GM23338 (cell line): ENCODE measurements at regions not wholly inside any gene's neighbourhood (a gene's known extent, or its start where the extent isn't known, plus 50 kb on each side); places are given as distances from the start of the nearest gene placed in this dataset.

Experiments
- ATAC-seq: fragments of 200-7000 bp; cut with Tn5 transposase; 3 replicates; pipeline ENCODE4 v1.9.1; 2020
- DNase-seq: peaks from one replicate; pipeline ENCODE4 v3.0.0-alpha.2; 2015; ENCODE audit warnings: low spot score
- H2AFZ ChIP-seq: fragments of 200-600 bp; sonication (generic); 2 replicates; pipeline ENCODE4 v1.8.0; 2016; ENCODE audit warnings: antibody characterized with exemption, mild to moderate bottlenecking, moderate library complexity
- H3F3A ChIP-seq: fragments of 200-600 bp; sonication (generic); replicated peaks from 2 replicates; pipeline ENCODE4 v1.8.0; 2017; ENCODE audit warnings: antibody characterized with exemption, mixed run types, low read depth
- H3K27ac ChIP-seq: fragments of 200-600 bp; sonication (generic); 2 replicates; pipeline ENCODE4 v1.6.1; 2016; ENCODE audit warnings: low read depth
- H3K27me3 ChIP-seq: fragments of 200-600 bp; sonication (generic); 2 replicates; pipeline ENCODE4 v1.8.0; 2016; ENCODE audit warnings: mild to moderate bottlenecking, mixed run types, moderate library complexity; ENCODE audit not compliant: insufficient read depth
- H3K36me3 ChIP-seq: fragments of 200-600 bp; sonication (generic); 2 replicates; pipeline ENCODE4 v1.8.0; 2016; ENCODE audit warnings: mild to moderate bottlenecking; ENCODE audit not compliant: insufficient read depth
- H3K4me1 ChIP-seq: fragments of 200-600 bp; sonication (generic); 2 replicates; pipeline ENCODE4 v1.8.0; 2016; ENCODE audit warnings: mild to moderate bottlenecking, moderate library complexity; ENCODE audit not compliant: insufficient read depth
- H3K4me2 ChIP-seq: fragments of 200-600 bp; sonication (generic); 2 replicates; pipeline ENCODE4 v1.7.1; 2017; ENCODE audit warnings: mixed run types
- H3K4me3 ChIP-seq: fragments of 200-600 bp; sonication (generic); 2 replicates; pipeline ENCODE4 v1.6.1; 2016; ENCODE audit warnings: mixed run types
- H3K79me2 ChIP-seq: fragments of 200-600 bp; sonication (generic); replicated peaks from 2 replicates; pipeline ENCODE4 v1.8.0; 2017; ENCODE audit warnings: mild to moderate bottlenecking; ENCODE audit not compliant: insufficient read depth
- H3K9me2 ChIP-seq: fragments of 200-600 bp; sonication (generic); 2 replicates; pipeline ENCODE4 v1.8.0; 2017; ENCODE audit not compliant: insufficient read depth
- H4K20me1 ChIP-seq: fragments of 200-600 bp; sonication (generic); replicated peaks from 2 replicates; pipeline ENCODE4 v1.8.0; 2017; ENCODE audit warnings: mild to moderate bottlenecking; ENCODE audit not compliant: insufficient read depth
- H3K27ac Mint-ChIP-seq: 2 replicates; pipeline ENCODE4 v1.8.0; 2020; ENCODE audit warnings: inconsistent platforms, mild to moderate bottlenecking, moderate library complexity, mixed read lengths
- H3K27me3 Mint-ChIP-seq: 3 replicates; pipeline ENCODE4 v1.8.0; 2022; ENCODE audit warnings: low read depth, mild to moderate bottlenecking, moderate library complexity, mixed read lengths, inconsistent platforms; ENCODE audit not compliant: insufficient read depth, poor library complexity
- H3K36me3 Mint-ChIP-seq: 3 replicates; pipeline ENCODE4 v1.8.0; 2021; ENCODE audit warnings: low read depth, mild to moderate bottlenecking, inconsistent platforms, moderate library complexity, mixed read lengths
- H3K4me1 Mint-ChIP-seq: 3 replicates; pipeline ENCODE4 v1.8.0; 2020; ENCODE audit warnings: mild to moderate bottlenecking, inconsistent platforms, mixed read lengths
- H3K4me3 Mint-ChIP-seq: 3 replicates; pipeline ENCODE4 v1.8.0; 2021; ENCODE audit warnings: moderate library complexity, mild to moderate bottlenecking, inconsistent platforms, mixed read lengths
- H3K9me3 Mint-ChIP-seq: 3 replicates; pipeline ENCODE4 v1.8.0; 2020; ENCODE audit warnings: moderate library complexity, mild to moderate bottlenecking, inconsistent platforms, mixed read lengths
- CREB1 ChIP-seq: fragments of 250-450 bp; sonication (Bioruptor Pico); IDR thresholded peaks from 2 replicates; pipeline ENCODE4 v1.5.0; 2020; ENCODE audit warnings: low read depth, mild to moderate bottlenecking, moderate library complexity
- CTCF ChIP-seq, 2 experiments: fragments of 200-600 bp in 1 of 2; sonication (generic) in 1 of 2; conservative IDR thresholded peaks; 2 replicates each; pipeline versions ENCODE4 v1.5.1 to v1.6.1; 2016 to 2017; ENCODE audit warnings: antibody characterized with exemption in 2 of 2, low read depth in 2 of 2, mild to moderate bottlenecking in 2 of 2, moderate library complexity in 1 of 2
- ETS1 ChIP-seq: IDR thresholded peaks from 2 replicates; pipeline ENCODE4 v1.6.1; 2016; ENCODE audit warnings: antibody characterized with exemption
- EZH2 ChIP-seq: fragments of 200-600 bp; sonication (generic); IDR thresholded peaks from one replicate; pipeline ENCODE4 v1.8.0; 2017; ENCODE audit warnings: antibody characterized with exemption, mild to moderate bottlenecking, low read depth; ENCODE audit not compliant: unreplicated experiment
- EZH2phosphoT487 ChIP-seq: fragments of 200-600 bp; sonication (generic); IDR thresholded peaks from one replicate; pipeline ENCODE4 v1.8.1; 2018; ENCODE audit warnings: antibody characterized with exemption; ENCODE audit not compliant: unreplicated experiment
- JUNB ChIP-seq: IDR thresholded peaks from one replicate; pipeline ENCODE4 v1.6.1; 2016; ENCODE audit warnings: antibody characterized with exemption; ENCODE audit not compliant: unreplicated experiment
- NANOG ChIP-seq: IDR thresholded peaks from 2 replicates; pipeline ENCODE4 v1.6.1; 2016; ENCODE audit warnings: antibody characterized with exemption, borderline replicate concordance
- POLR2AphosphoS5 ChIP-seq: IDR thresholded peaks from 2 replicates; pipeline ENCODE4 v1.6.1; 2016; ENCODE audit warnings: antibody characterized with exemption, low read depth
- REST ChIP-seq: IDR thresholded peaks from one replicate; pipeline ENCODE4 v1.6.1; 2018; ENCODE audit warnings: antibody characterized with exemption; ENCODE audit not compliant: unreplicated experiment
- STAT1 ChIP-seq: IDR thresholded peaks from one replicate; pipeline ENCODE4 v1.6.1; 2016; ENCODE audit warnings: antibody characterized with exemption; ENCODE audit not compliant: unreplicated experiment
- ZNF114 ChIP-seq: fragments of 250-450 bp; sonication (Bioruptor Pico); IDR thresholded peaks from 2 replicates; pipeline ENCODE4 v1.5.0; 2020; ENCODE audit warnings: mild to moderate bottlenecking, moderate library complexity
- ZNF331 ChIP-seq: fragments of 250-450 bp; sonication (Bioruptor Pico); IDR thresholded peaks from 2 replicates; pipeline ENCODE4 v1.5.0; 2020; ENCODE audit warnings: low read depth, mild to moderate bottlenecking, moderate library complexity
- ZNF462 ChIP-seq: fragments of 250-450 bp; sonication (Bioruptor Pico); IDR thresholded peaks from 2 replicates; pipeline ENCODE4 v1.5.0; 2020; ENCODE audit warnings: mild to moderate bottlenecking, moderate library complexity

- no peak overlapping the region for H3K4me3 Mint-ChIP-seq
- ATAC-seq, result no peak
- peaks cover 12% of the 10 kb centered on the region for H3K4me1 Mint-ChIP-seq
These were observed 53.8 kb downstream of the GJD2 start for GRCh38 chr15:34700891-34701427.

More at GRCh38 chr15:34700891-34701427, 53.8 kb downstream of the GJD2 start:
- H3K79me2 ChIP-seq, result no peaks in the 10 kb centered on the region
- no peak for TF ChIP-seq REST
- TF ChIP-seq JUNB, result no peak
- no peak for TF ChIP-seq POLR2AphosphoS5
- no peak for TF ChIP-seq STAT1
- no peak for TF ChIP-seq NANOG
- no peak for TF ChIP-seq ZNF462
- no peak for TF ChIP-seq ZNF331 (CRISPR knock-in tag)
- TF ChIP-seq ETS1, result no peak
- TF ChIP-seq EZH2, result no peak
- TF ChIP-seq ZNF114 (CRISPR knock-in tag), result no peak
- no peak for TF ChIP-seq EZH2phosphoT487
- TF ChIP-seq CREB1 (CRISPR knock-in tag), result no peak
- no peak for TF ChIP-seq CTCF (conservative IDR thresholded peaks at IDR 0.05; ENCODE audit: low read depth in 2 of 2)
- H3K4me1 ChIP-seq, result peaks cover 12% of the 10 kb centered on the region
- Mint-ChIP-seq H3K27me3 (no peaks in the 10 kb centered on the region), H3K9me3 (no peaks in the 10 kb centered on the region), H3K36me3 (no peaks in the 10 kb centered on the region), H3K27ac (no peak overlapping the region)
- no peaks in the 10 kb centered on the region for H3K36me3 ChIP-seq
- H3K27me3 ChIP-seq, result no peaks in the 10 kb centered on the region
- no peak overlapping the region for H3K4me3 ChIP-seq
- H2AFZ ChIP-seq, result peak overlapping the region; percentile 40; the same call in 1 of the 2 replicates
- no peak overlapping the region for H3K4me2 ChIP-seq
- no peaks in the 10 kb centered on the region for H3K9me2 ChIP-seq
- no peak for DNase-seq
- H4K20me1 ChIP-seq, result no peaks in the 10 kb centered on the region
- no peaks in the 10 kb centered on the region for H3F3A ChIP-seq
- H3K27ac ChIP-seq, result no peak overlapping the region
